HG02885 (cell line): ENCODE measurements at regions not wholly inside any gene's neighbourhood (a gene's known extent, or its start where the extent isn't known, plus 50 kb on each side); places are given as distances from the start of the nearest gene placed in this dataset.
"Not testable (repeated sequence)": the region's sequence is repeated elsewhere in the genome, so short reads cannot be mapped to it uniquely, and the experiment has no call there.

ENCODE experiments used
- ATAC-seq: cut with Tn5 transposase; IDR thresholded peaks from one replicate; pipeline ENCODE4 v1.9.1; 2021; ENCODE audit warnings: mild to moderate bottlenecking; ENCODE audit not compliant: unreplicated experiment, poor library complexity

GRCh38 chr13:111630406-111630805, 310.0 kb downstream of the TEX29 start:
- ATAC-seq = no peak

- not testable (repeated sequence) for ATAC-seq
Observed at GRCh38 chr13:111631271-111631670, 310.8 kb downstream of the TEX29 start.

- no peak for ATAC-seq
Observed at GRCh38 chr13:111632906-111633305, 312.5 kb downstream of the TEX29 start.

- no peak for ATAC-seq
Observed at GRCh38 chr13:111633401-111633800, 313.0 kb downstream of the TEX29 start.

GRCh38 chr13:111634410-111634809, 314.0 kb downstream of the TEX29 start:
- no peak for ATAC-seq

GRCh38 chr13:111636271-111636670, 315.8 kb downstream of the TEX29 start:
- ATAC-seq = no peak

GRCh38 chr13:111636804-111637203, 316.4 kb downstream of the TEX29 start:
- no peak for ATAC-seq

- no peak for ATAC-seq
Observed at GRCh38 chr13:111637365-111637764, 316.9 kb downstream of the TEX29 start.

- no peak for ATAC-seq
Observed at GRCh38 chr13:111638233-111638632, 317.8 kb downstream of the TEX29 start.

GRCh38 chr13:111639196-111639705, 318.8 kb downstream of the TEX29 start:
- no peak for ATAC-seq

GRCh38 chr13:111640006-111640405, 319.6 kb downstream of the TEX29 start:
- ATAC-seq = no peak

GRCh38 chr13:111640476-111640875, 320.0 kb downstream of the TEX29 start:
- no peak for ATAC-seq

- ATAC-seq = no peak
Observed at GRCh38 chr13:111642156-111642767, 321.8 kb downstream of the TEX29 start.

- no peak for ATAC-seq
Observed at GRCh38 chr13:111644750-111645149, 324.3 kb downstream of the TEX29 start.

- ATAC-seq = no peak
Observed at GRCh38 chr13:111645198-111645597, 324.8 kb downstream of the TEX29 start.

GRCh38 chr13:111645598-111646455, 325.4 kb downstream of the TEX29 start:
- no peak for ATAC-seq

GRCh38 chr13:111646456-111646855, 326.0 kb downstream of the TEX29 start:
- ATAC-seq = no peak

- ATAC-seq = no peak
Observed at GRCh38 chr13:111648885-111649284, 328.4 kb downstream of the TEX29 start.

GRCh38 chr13:111650626-111651025, 330.2 kb downstream of the TEX29 start:
- ATAC-seq = no peak

GRCh38 chr13:111652676-111653075, 332.2 kb downstream of the TEX29 start:
- no peak for ATAC-seq

GRCh38 chr13:111654531-111654930, 334.1 kb downstream of the TEX29 start:
- no peak for ATAC-seq

GRCh38 chr13:111656439-111656838, 336.0 kb downstream of the TEX29 start:
- no peak for ATAC-seq
